Esophagus muscularis mucosa (tissue), 4 donors: ENCODE measurements at regions not wholly inside any gene's neighbourhood (a gene's known extent, or its start where the extent isn't known, plus 50 kb on each side); places are given as distances from the start of the nearest gene placed in this dataset.

Experiments used
- DNase-seq: peaks from one replicate; pipeline ENCODE4 v3.0.0-alpha.2; 2017; ENCODE audit errors: extremely low spot score
- H3K27ac ChIP-seq, 4 donors: fragments of 200-600 bp; sonication (generic); replicated peaks in 1 of 4; 1 replicate in 3 of 4; 2 replicates in 1 of 4; pipeline ENCODE4 v1.5.1; 2016 to 2019; ENCODE audit warnings: mild to moderate bottlenecking in 1 of 4
- H3K27me3 ChIP-seq, 4 donors: fragments of 200-600 bp; sonication (generic); one replicate each; pipeline versions ENCODE4 v1.5.1 to v1.6.0; 2016 to 2019
- H3K36me3 ChIP-seq, 4 donors: fragments of 200-600 bp; sonication (generic); one replicate each; pipeline ENCODE4 v1.5.1; 2016 to 2019
- H3K4me1 ChIP-seq, 4 donors: fragments of 200-600 bp; sonication (generic); one replicate each; pipeline ENCODE4 v1.5.1; 2016 to 2019
- H3K4me3 ChIP-seq, 4 donors: fragments of 200-600 bp; sonication (generic); 1 replicate in 2 of 4; 2 replicates in 2 of 4; pipeline ENCODE4 v1.5.1; 2016 to 2019; ENCODE audit warnings: mild to moderate bottlenecking in 4 of 4, moderate library complexity in 1 of 4
- H3K9me3 ChIP-seq, 4 donors: fragments of 200-600 bp; sonication (generic); 1 replicate in 3 of 4; 2 replicates in 1 of 4; pipeline ENCODE4 v1.5.1; 2016 to 2019
- EP300 ChIP-seq: sonication (generic); formaldehyde crosslinking; IDR thresholded peaks from one replicate; pipeline ENCODE4 v1.6.1; 2017; ENCODE audit warnings: antibody characterized with exemption
- POLR2A ChIP-seq: fragments of 450-650 bp; IDR thresholded peaks from one replicate; pipeline ENCODE4 v1.6.1; 2017; ENCODE audit warnings: antibody characterized with exemption, moderate library complexity, mild to moderate bottlenecking, low read depth
- POLR2AphosphoS5 ChIP-seq, 2 donors: sonication (generic); formaldehyde crosslinking; IDR thresholded peaks; one replicate each; pipeline ENCODE4 v1.6.1; 2017; ENCODE audit warnings: antibody characterized with exemption in 2 of 2
- WGBS: methylation state at CpG from one replicate; pipeline ENCODE4 v1.1.5; 2018; 5-methylcytosine and 5-hydroxymethylcytosine counted together
- intact Hi-C: fragments of 100-400 bp; cut with DNase I; formaldehyde crosslinking; loops from one replicate; pipeline ENCODE4 v1.15.1; 2023
- TF ChIP-seq, protein P1 (sequence below), 3 experiments: fragments of 200-600 bp in 2 of 3; fragments of 450-650 bp in 1 of 3; sonication (generic) in 2 of 3; IDR thresholded peaks; one replicate each; pipeline ENCODE4 v1.5.1; 2017 to 2019; ENCODE audit warnings: antibody characterized with exemption in 3 of 3, mild to moderate bottlenecking in 2 of 3, moderate library complexity in 1 of 3

DNA sequence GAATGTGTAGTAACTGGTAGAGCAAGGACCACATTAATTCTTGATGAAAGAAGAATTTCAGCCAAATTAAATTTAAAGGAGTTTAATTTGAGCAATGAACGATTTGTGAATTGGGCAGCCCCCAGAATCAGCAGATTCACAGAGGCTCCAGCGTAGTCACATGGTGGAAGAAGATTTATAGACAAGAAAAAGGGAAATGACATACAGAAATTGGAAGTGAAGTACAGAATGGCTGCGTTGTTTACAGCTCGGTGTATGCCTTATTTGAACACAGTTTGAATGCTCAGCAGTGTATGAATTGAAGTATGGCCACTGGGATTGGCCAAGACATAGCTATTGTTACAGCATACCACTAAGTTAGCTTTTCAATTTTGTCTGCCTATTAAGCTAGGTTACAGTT, 173.6 kb upstream of the ARG1 start:
- H3K36me3 ChIP-seq: no peaks in the 10 kb centered on the region
- no peak overlapping the region for H3K27ac ChIP-seq
- H3K9me3 ChIP-seq: peaks cover 0 to 9% (median 5%) of the 10 kb centered on the region in 4 donors
- TF ChIP-seq, protein P1, sequence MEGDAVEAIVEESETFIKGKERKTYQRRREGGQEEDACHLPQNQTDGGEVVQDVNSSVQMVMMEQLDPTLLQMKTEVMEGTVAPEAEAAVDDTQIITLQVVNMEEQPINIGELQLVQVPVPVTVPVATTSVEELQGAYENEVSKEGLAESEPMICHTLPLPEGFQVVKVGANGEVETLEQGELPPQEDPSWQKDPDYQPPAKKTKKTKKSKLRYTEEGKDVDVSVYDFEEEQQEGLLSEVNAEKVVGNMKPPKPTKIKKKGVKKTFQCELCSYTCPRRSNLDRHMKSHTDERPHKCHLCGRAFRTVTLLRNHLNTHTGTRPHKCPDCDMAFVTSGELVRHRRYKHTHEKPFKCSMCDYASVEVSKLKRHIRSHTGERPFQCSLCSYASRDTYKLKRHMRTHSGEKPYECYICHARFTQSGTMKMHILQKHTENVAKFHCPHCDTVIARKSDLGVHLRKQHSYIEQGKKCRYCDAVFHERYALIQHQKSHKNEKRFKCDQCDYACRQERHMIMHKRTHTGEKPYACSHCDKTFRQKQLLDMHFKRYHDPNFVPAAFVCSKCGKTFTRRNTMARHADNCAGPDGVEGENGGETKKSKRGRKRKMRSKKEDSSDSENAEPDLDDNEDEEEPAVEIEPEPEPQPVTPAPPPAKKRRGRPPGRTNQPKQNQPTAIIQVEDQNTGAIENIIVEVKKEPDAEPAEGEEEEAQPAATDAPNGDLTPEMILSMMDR (IDR thresholded peaks at IDR 0.05): no peak
- TF ChIP-seq POLR2AphosphoS5 (IDR thresholded peaks at IDR 0.05): no peak
- no peak for TF ChIP-seq POLR2A
- TF ChIP-seq EP300: no peak
- no peaks in the 10 kb centered on the region for H3K4me1 ChIP-seq
- WGBS: 80% methylated on average over 3 of the region's 4 CpGs
- intact Hi-C loops: no loop called here
- no peaks in the 10 kb centered on the region for H3K27me3 ChIP-seq
- DNase-seq: no peak
- no peak overlapping the region for H3K4me3 ChIP-seq

DNA sequence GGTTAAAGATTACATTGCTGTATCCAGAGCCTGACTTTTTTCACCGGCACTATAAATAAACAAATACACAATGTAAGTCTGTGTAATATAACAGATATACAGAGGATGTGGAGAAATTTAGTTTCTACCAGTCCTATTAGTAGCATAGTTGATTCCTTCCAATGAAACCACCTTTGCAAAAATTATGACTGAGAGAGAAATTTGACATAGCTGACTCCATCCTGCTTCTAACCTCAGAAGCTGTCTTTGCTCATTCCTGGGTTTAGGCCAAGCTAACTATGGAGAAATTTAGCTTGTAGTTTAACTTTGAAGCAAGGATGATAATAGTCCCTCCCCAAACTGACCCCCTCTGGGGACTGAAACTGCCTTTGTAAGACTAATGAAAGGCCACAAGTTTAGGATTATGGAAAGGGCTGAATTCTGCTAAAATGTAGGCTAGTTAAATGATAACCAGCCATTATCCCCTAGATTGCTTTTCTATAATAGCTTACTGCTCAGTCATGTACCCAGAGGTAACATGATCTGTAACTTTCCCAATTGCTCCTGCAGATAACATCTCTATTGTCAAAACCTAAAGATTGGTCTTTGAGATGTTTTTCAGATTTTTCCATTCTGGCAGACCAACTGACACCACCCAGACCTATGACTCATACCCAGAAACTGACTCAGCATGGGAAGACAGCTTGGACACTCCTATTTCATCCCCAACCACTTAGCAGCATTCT, 172.8 kb upstream of the ARG1 start:
- no peak overlapping the region for H3K27ac ChIP-seq
- intact Hi-C loops: no loop called here
- 87% methylated on average over 1 of the region's 1 CpG for WGBS
- peaks cover 0 to 9% (median 5%) of the 10 kb centered on the region in 4 donors for H3K9me3 ChIP-seq
- no peaks in the 10 kb centered on the region for H3K4me1 ChIP-seq
- no peak overlapping the region for H3K4me3 ChIP-seq
- DNase-seq: no peak
- no peaks in the 10 kb centered on the region for H3K36me3 ChIP-seq
- TF ChIP-seq, protein P1 (IDR thresholded peaks at IDR 0.05): no peak
- no peak for TF ChIP-seq EP300
- TF ChIP-seq POLR2A: no peak
- no peak for TF ChIP-seq POLR2AphosphoS5 (IDR thresholded peaks at IDR 0.05)
- H3K27me3 ChIP-seq: no peaks in the 10 kb centered on the region

DNA sequence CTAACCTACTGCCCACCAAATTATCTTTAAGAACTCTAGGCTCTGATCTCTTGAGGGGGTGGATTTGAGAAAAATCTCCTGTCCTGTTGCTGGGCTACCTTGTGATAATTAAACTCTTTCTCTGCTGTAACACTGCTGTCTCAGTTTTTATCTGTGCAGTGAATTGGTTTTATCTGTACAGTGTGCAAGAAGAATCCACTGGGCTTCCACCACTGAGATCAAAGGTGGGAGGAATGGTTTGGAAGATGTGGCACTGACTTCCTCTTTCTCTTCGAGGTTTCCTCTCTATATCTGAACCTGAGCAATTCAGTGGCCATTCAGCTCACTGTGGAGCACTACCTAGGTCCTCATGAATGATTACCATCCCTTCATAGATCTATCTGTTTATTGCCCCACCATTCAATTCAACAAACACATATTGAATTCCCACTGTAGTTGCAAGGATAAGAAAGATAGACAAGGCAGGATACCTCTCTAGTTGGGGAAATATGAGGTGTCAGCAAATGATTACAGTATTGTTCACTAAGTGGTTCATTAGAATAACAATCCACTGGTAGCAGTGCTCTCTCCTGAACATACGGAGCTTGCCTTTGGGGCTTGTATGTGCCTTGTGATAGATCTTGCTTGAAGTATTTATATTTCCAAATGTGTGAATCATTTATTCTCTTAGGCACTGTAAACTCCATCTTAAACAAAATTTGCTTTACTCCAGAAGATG, 172.1 kb upstream of the ARG1 start:
- 69% methylated on average over 2 of the region's 2 CpGs for WGBS

DNA sequence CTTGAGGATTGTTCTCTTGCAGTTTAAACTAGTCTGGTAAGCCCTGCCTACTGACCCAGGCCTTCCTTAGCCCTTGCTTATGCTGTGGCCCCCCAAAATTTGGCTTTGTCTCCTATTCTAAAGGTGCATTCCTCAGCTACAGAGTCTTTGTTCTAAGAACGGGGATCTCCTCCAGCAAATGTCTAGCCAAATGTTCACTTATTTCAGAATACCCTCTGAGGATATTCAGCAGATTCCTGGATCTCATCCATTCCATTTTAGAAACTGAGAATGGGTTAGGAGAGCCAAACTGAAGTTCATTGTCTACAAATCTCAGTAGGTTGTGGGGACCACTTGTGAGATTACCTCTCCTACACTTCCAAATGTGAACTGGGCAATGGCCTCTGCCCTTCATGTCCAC, 164.2 kb upstream of the ARG1 start:
- no peaks in the 10 kb centered on the region for H3K27me3 ChIP-seq
- WGBS: 57% methylated on average over 1 of the region's 1 CpG
- no peak overlapping the region for H3K27ac ChIP-seq
- no peak overlapping the region for H3K4me3 ChIP-seq
- TF ChIP-seq EP300: no peak
- no peak for TF ChIP-seq POLR2AphosphoS5 (IDR thresholded peaks at IDR 0.05)
- TF ChIP-seq, protein P1 (IDR thresholded peaks at IDR 0.05): no peak
- TF ChIP-seq POLR2A: no peak
- DNase-seq: no peak
- no peaks in the 10 kb centered on the region for H3K4me1 ChIP-seq
- H3K36me3 ChIP-seq: no peaks in the 10 kb centered on the region
- H3K9me3 ChIP-seq: no peaks in the 10 kb centered on the region
- intact Hi-C loops: no loop called here

More for the DNA sequence above, 172.1 kb upstream of the ARG1 start:
- no peak overlapping the region for H3K4me3 ChIP-seq
- no peak overlapping the region for H3K27ac ChIP-seq
- no peak for TF ChIP-seq EP300
- TF ChIP-seq, protein P1 (IDR thresholded peaks at IDR 0.05): no peak
- TF ChIP-seq POLR2A: no peak
- TF ChIP-seq POLR2AphosphoS5 (IDR thresholded peaks at IDR 0.05): no peak
- DNase-seq: no peak
- peaks cover 0 to 9% (median 5%) of the 10 kb centered on the region in 4 donors for H3K9me3 ChIP-seq
- H3K4me1 ChIP-seq: no peaks in the 10 kb centered on the region
- H3K27me3 ChIP-seq: no peaks in the 10 kb centered on the region
- intact Hi-C loops: no loop called here
- no peaks in the 10 kb centered on the region for H3K36me3 ChIP-seq
